ENCODE measurements at regions not wholly inside any gene's neighbourhood (a gene's known extent, or its start where the extent isn't known, plus 50 kb on each side); places are given as distances from the start of the nearest gene placed in this dataset.
"Not testable (repeated sequence)": the region's sequence is repeated elsewhere in the genome, so short reads cannot be mapped to it uniquely, and the experiment has no call there.

- not testable (repeated sequence) for DNase-seq
Observed at GRCh38 chr16:29578898-29579297, 72.7 kb upstream of the NPIPB12 start.

DNA sequence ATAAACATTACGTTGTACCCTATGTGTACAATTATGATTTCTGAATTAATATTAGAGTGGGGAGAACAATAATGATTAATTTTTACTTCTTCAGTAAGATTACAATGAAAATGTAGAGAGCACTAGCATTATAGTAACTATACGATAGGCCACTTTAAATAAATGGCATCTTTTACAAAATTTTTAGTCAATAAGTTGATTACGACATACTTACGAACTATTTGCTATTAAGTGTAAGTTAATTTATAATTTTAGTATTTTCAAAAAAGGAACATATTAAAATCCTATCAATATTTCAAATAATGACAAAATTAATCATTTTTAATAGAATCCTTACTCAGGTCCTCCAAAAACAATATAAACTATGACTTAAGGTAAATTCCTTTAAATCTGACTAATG, 75.6 kb upstream of the NPIPB12 start:
- not testable (repeated sequence) for DNase-seq

DNA sequence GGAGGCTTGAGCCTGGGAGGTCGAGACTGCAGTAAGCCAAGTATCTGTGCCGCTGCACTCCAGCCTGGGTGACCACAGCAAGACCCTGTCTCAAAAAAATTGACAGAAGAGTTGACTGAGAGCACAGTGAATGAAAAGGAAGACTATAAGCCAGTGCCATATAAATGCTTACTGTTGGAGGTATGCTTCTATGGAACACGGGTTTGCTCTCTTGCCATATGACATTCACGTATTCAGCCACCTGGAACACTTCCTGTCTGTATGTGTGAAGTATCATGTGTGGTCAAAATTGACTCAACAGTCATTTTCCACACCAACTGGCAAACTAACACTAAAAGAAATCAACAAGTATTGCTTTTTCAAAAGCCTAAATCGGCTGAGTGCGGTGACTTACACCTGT, 71.1 kb upstream of the SPN start:
- peak; percentile 51 for DNase-seq

- DNase-seq = peak; percentile 55
Observed at GRCh38 chr16:29594269-29594925, 68.7 kb upstream of the SPN start.

GRCh38 chr16:29594926-29595838, 67.9 kb upstream of the SPN start:
- peak; percentile 95 for DNase-seq

GRCh38 chr16:29597030-29597429, 66.0 kb upstream of the SPN start:
- not testable (repeated sequence) for DNase-seq

DNA sequence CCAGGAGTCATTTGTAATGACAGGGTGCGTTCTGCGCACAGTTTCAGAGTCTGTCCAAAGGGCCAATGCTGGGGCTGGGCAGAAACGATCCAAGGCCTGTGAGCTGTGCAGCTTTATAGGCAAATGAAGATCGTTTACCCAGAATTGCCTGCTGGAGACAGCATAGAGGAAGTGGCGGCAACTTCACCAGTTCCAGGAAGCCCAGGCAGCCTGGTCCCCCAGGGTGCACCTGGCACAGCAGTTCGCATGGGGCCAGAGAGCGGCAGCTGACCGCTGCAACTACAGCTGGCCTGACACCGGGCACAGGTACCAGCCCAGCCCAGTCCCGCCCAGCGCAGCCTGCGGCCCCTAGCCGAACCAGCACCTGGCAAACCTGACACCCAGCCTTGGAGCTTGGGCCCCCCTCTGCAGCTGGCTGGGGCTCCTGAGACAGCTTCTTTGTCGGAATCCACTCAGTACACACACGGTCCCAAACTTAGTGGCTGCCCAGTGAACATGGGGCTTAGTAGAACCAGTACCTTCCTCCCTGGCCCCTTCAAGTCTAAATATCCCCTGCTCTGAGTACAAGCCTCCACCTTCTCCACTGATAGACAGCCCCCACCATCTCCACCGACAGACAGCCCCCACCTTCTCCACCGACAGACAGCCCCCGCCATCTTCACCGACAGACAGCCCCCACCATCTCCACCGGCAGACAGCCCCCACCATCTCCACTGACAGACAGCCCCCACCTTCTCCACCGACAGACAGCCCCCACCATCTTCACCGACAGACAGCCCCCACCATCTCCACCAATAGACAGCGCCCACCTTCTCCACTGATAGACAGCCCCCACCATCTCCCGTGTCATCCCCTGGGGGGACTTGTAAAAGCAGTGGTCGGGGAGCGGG, 62.7 kb upstream of the SPN start:
- peak; percentile 80 for DNase-seq

DNA sequence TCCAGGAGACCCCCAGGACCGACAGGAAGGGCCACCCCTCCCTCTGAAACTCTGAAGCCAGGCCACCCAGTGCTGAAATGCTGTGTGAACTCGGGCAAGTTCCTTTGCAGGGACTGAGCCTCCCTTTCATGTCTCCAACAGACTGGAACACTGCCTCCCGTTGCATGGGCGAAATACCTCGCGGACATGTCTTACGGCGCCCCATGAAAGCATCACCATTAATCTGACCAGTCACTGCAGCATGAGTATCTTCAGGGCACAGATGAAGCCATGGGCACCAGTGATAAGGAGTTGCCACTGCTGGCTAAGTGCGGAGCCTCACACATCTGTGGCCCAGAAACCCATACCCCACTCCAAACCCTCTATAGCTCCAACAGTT, 60.8 kb upstream of the SPN start:
- not testable (repeated sequence) for DNase-seq

GRCh38 chr16:29602683-29603088, 60.4 kb upstream of the SPN start:
- DNase-seq = not testable (repeated sequence)

DNA sequence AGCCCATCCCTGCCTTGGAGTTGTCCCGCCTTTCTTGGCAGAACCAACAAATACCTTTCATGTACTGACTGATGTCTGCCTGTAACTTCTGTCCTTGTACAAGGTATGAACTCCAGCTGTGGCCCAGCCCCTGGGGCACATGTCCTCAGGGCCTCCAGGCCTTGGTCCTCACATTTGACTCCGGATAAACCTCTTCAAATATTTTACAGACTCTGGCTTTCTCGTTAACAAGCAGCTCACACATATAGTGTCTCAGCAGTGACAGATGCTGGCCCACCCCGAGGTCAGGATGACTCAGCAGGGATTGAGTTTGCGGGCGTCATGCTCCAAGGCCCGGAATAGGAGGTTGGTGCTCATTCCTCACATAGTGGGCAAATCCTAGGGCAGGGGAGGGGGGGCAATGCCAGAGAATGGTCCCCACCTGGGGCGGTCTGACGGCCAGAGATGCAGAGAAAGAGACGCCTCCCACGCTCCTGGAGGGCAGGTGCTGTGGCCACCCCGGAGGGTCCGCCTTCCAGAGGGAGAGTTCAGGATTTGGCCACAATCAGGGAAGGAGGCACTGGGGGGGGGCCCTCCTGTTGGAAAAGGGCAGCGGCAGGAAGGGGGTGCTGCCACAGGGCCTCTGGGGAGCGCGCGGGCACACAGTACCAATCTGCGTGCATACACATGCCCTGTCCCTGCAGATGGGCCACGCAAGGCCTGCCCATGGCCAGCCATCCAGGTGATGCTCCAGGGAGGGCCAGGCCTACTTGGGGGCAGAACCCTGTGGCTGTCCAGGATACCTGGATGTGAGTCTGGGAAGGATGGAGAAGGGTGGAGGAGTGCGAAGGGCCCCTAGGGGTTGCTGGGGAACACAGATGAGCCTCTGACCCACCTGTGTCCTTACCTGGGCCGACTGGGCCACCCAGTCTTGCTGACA, 58.2 kb upstream of the SPN start:
- not testable (repeated sequence) for DNase-seq

- not testable (repeated sequence) for DNase-seq
Observed at GRCh38 chr16:29605593-29606205, 57.3 kb upstream of the SPN start.

- not testable (repeated sequence) for DNase-seq
Observed at GRCh38 chr16:29606669-29607427, 56.2 kb upstream of the SPN start.

DNA sequence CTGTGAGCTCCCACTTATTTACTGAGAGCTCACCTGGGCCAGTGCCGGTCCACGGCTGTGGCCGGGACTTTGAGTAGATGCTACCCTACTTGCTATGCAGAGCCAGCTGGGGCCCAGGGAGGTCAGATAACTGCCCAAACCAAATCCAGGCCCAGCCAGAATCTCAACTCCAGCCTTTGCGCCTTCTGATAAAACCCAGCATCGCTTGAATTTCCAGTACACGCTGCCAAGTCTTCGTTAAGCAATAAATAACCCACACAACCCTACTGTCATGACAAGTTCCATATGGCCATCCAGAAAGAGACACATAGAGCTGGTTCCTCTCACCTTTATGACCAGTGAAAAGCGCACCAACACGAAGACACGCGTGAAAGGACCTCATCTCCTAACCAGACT, 55.6 kb upstream of the SPN start:
- DNase-seq = not testable (repeated sequence)

DNA sequence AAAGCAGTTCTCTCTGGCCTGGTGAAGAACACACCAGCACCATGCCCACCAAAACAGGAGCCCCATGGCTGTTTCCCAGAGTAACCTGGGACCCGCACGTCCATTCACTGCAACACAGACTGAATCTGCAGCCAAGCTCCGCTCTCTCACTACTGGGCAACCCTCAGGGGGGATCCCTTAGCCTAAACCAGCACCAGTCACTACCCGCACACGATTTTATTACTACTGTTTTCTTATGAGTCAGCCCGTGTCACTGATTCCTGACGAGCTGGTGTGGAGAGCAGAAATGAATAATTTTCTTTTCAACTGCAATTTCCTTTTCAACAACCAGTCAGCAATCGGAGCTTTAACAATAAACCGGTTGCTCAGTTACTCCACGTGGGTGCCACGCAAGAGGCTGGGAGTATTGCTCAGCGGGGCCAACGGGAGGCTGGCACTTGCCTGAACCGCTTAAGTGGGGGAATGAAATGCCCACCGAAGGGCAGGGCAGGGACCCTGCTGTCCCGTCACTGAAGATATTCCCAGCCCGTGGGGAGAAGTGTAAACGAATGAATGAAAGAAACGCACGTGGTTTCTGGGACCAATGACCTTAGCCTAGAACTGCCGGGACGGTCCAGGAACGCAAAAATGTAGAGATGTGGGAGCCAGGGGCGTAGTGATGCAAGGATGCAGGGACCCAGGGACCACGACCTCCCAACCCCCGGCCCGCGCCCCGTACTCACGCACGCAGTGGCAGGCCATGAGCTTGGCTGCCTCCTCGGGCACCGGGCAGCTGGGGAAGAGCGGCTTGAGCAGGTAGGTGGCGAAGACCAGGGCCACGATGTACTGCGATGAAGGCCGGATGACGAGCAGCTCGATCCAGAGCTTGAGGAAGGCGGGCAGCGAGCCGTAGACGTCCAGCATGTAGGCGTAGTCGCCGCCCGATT, 50.4 kb upstream of the SPN start:
- peak; percentile 78 for DNase-seq
